Keratinocyte (primary cell): ENCODE measurements at regions not wholly inside any gene's neighbourhood (a gene's known extent, or its start where the extent isn't known, plus 50 kb on each side); places are given as distances from the start of the nearest gene placed in this dataset.

Source experiments
- EZH2 ChIP-seq: IDR thresholded peaks from one replicate; pipeline ENCODE4 v1.6.1; 2012; ENCODE audit warnings: inconsistent platforms, mild to moderate bottlenecking, low read length, moderate library complexity
- TF ChIP-seq, protein P1 (sequence below), 3 experiments: IDR thresholded peaks in 1 of 3; conservative IDR thresholded peaks in 1 of 3; optimal IDR thresholded peaks in 1 of 3; 2 replicates in 2 of 3; 3 replicates in 1 of 3; pipeline versions ENCODE3 to v1.5.1; 2011; ENCODE audit warnings: low read length in 3 of 3, mild to moderate bottlenecking in 3 of 3, moderate library complexity in 2 of 3, control low read depth in 1 of 3, inconsistent platforms in 1 of 3; ENCODE audit not compliant: insufficient read depth in 2 of 3; ENCODE audit errors: extremely low read depth in 1 of 3

DNA sequence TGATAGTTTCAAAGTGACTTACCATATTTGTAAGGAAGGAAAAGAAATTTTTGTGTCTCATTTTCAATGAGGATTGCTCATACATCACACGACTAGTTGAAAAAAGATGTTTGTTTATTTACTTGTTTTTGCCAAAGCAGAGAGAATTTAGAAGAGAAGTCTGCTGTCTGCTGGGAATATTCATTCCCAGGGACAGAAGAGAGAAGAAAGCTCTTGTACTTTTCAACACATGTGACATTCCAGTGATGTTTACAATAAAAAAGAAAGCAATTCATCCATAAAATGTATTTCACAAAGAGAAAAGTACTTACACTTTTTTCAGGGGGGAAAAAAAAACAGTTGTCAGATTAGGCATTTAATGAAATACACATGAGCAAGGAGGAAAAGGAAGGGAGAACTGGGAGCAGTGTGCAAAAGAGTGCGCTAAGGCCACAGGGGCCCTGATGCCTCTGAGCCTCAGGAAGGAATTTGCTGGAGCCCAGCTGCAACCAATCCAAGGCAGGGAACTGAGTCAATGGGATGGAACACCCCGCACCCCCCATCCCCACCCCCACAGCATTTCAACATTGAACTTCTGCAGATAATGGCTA is 115.0 kb downstream of the RPAP3 start:
- TF ChIP-seq, protein P1, sequence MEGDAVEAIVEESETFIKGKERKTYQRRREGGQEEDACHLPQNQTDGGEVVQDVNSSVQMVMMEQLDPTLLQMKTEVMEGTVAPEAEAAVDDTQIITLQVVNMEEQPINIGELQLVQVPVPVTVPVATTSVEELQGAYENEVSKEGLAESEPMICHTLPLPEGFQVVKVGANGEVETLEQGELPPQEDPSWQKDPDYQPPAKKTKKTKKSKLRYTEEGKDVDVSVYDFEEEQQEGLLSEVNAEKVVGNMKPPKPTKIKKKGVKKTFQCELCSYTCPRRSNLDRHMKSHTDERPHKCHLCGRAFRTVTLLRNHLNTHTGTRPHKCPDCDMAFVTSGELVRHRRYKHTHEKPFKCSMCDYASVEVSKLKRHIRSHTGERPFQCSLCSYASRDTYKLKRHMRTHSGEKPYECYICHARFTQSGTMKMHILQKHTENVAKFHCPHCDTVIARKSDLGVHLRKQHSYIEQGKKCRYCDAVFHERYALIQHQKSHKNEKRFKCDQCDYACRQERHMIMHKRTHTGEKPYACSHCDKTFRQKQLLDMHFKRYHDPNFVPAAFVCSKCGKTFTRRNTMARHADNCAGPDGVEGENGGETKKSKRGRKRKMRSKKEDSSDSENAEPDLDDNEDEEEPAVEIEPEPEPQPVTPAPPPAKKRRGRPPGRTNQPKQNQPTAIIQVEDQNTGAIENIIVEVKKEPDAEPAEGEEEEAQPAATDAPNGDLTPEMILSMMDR (optimal IDR thresholded peaks at IDR 0.05 in 1 of 3, IDR thresholded peaks at IDR 0.05 in 1 of 3, conservative IDR thresholded peaks at IDR 0.05 in 1 of 3; ENCODE audit: extremely low read depth in 1 of 3, insufficient read depth in 2 of 3, low read length in 3 of 3), result no peak
- no peak for TF ChIP-seq EZH2
